ENCODE measurements at regions not wholly inside any gene's neighbourhood (a gene's known extent, or its start where the extent isn't known, plus 50 kb on each side); places are given as distances from the start of the nearest gene placed in this dataset.

DNA sequence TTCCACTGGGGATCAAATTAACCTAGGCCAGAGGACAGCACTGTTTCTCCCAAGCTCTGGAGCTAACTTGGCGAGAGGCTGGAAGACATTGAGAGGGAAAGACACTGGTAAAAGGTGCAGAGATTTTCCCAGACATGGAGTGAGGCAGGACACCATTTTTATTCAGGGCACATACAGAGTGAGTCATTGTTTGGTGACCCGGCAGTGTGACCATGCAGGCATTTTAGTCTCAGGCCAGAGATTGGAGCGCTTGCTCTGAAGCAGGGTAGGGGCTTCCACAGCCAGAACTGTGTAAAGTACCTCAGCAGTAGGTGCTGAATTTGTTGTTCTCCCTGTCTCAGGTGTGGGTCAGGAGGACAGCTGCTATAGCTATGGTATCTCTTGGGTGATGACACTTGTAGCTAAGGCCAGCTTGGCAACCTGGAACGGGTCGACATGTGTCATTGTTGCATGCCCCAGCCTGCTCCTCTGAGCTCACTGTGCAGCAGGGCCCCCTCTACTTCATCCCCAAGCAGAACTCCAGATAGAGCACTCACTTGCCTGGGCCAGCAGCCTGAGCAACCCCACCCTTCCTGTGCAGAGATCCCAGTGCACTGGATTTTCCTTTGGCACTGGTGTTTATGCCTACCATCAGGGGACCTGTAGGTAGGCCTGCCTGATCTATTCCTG lies 79.8 kb upstream of the ATP8A1 start:
- Mint-ChIP-seq H3K36me3 (ENCODE audit: low read depth) (no peaks in the 10 kb centered on the region), H3K9me3 (peaks cover 6% of the 10 kb centered on the region), H3K27me3 (peaks cover 6% of the 10 kb centered on the region), H3K4me1 (ENCODE audit: low read depth) (no peaks in the 10 kb centered on the region), H3K27ac (no peak overlapping the region), H3K4me3 (no peak overlapping the region)
- Histone ChIP-seq H3K4me1 (ENCODE audit: insufficient read depth, low read length) (no peaks in the 10 kb centered on the region), H3K27me3 (ENCODE audit: control insufficient read depth in 1 of 2, insufficient read depth in 2 of 2, low read length in 2 of 2) (no peaks in the 10 kb centered on the region), H3K4me3 (ENCODE audit: low read length) (no peak overlapping the region), H3K36me3 (ENCODE audit: insufficient read depth, low read length) (no peaks in the 10 kb centered on the region), H3K9me3 (ENCODE audit: control insufficient read depth in 1 of 2, insufficient read depth in 1 of 2, low read length in 2 of 2) (no peaks in the 10 kb centered on the region), H3K27ac (ENCODE audit: low read depth in 1 of 2, low read length in 2 of 2) (no peak overlapping the region)
- ATAC-seq (ENCODE audit: poor library complexity) (no peak), DNase-seq (no peak)
- intact Hi-C loops (cut with DNase I, micrococcal nuclease) = no loop called here
- TF ChIP-seq, protein P1, sequence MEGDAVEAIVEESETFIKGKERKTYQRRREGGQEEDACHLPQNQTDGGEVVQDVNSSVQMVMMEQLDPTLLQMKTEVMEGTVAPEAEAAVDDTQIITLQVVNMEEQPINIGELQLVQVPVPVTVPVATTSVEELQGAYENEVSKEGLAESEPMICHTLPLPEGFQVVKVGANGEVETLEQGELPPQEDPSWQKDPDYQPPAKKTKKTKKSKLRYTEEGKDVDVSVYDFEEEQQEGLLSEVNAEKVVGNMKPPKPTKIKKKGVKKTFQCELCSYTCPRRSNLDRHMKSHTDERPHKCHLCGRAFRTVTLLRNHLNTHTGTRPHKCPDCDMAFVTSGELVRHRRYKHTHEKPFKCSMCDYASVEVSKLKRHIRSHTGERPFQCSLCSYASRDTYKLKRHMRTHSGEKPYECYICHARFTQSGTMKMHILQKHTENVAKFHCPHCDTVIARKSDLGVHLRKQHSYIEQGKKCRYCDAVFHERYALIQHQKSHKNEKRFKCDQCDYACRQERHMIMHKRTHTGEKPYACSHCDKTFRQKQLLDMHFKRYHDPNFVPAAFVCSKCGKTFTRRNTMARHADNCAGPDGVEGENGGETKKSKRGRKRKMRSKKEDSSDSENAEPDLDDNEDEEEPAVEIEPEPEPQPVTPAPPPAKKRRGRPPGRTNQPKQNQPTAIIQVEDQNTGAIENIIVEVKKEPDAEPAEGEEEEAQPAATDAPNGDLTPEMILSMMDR (IDR thresholded peaks at IDR 0.05) = no peak
- CTCF ChIA-PET = no interaction called here
- POLR2A ChIA-PET = no interaction called here

DNA sequence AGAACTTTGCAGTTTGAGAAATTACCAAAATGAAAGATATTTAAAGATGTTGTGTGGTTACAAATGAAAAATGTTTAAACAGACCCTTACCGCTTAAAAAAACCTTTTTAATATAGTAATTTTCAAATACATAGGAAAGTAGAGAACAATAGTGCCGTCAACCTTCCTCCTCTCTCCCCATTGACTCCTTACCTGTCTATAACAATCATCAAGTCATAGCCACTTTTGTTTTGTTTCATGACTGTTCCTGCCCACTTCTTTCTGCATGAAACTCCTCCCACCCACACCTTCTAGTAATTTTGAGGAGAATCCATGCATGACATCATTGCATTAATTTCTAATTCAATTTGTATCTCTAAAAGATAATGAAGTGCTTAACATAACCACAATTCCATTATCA lies 76.5 kb upstream of the ATP8A1 start:
- Histone ChIP-seq H3K27ac (ENCODE audit: low read depth in 1 of 2, low read length in 2 of 2) (no peak overlapping the region), H3K4me3 (ENCODE audit: low read length) (no peak overlapping the region), H3K9me3 (ENCODE audit: control insufficient read depth in 1 of 2, insufficient read depth in 1 of 2, low read length in 2 of 2) (no peaks in the 10 kb centered on the region), H3K36me3 (ENCODE audit: insufficient read depth, low read length) (no peaks in the 10 kb centered on the region), H3K4me1 (ENCODE audit: insufficient read depth, low read length) (no peaks in the 10 kb centered on the region), H3K27me3 (ENCODE audit: control insufficient read depth in 1 of 2, insufficient read depth in 2 of 2, low read length in 2 of 2) (no peaks in the 10 kb centered on the region)
- Mint-ChIP-seq H3K36me3 (ENCODE audit: low read depth) (no peaks in the 10 kb centered on the region), H3K4me1 (ENCODE audit: low read depth) (no peaks in the 10 kb centered on the region), H3K4me3 (no peak overlapping the region), H3K27ac (no peak overlapping the region), H3K9me3 (peaks cover 4% of the 10 kb centered on the region), H3K27me3 (peaks cover 6% of the 10 kb centered on the region)
- TF ChIP-seq, protein P1 (IDR thresholded peaks at IDR 0.05) = no peak
- ChIA-PET POLR2A (no interaction called here), CTCF (no interaction called here)
- no peak for ATAC-seq (ENCODE audit: poor library complexity)
- no peak for DNase-seq
- intact Hi-C loops (cut with DNase I, micrococcal nuclease) = no loop called here

DNA sequence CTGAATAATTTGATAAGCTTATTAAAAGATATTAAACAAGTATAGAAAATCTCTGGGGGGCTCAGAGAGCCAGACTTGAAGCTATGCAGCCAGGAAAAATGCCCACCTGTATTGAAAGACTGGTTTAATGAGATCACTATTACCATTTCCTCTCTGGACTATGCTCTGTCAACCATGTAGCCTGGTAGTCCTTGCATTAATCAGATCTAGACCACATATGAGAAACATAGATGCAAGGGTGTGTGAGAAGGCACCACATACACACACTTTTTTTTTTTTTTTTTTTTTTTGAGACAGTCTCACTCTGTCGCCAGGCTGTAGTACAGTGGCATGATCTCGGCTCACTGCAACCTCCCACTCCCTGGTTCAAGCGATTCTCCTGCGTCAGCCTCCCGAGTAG lies 75.9 kb upstream of the ATP8A1 start:
- DNase-seq = no peak
- ATAC-seq (ENCODE audit: poor library complexity) = no peak
- Mint-ChIP-seq H3K4me1 (ENCODE audit: low read depth) (no peaks in the 10 kb centered on the region), H3K9me3 (peaks cover 4% of the 10 kb centered on the region), H3K4me3 (no peak overlapping the region), H3K27ac (no peak overlapping the region), H3K27me3 (peaks cover 6% of the 10 kb centered on the region), H3K36me3 (ENCODE audit: low read depth) (no peaks in the 10 kb centered on the region)
- Histone ChIP-seq H3K27me3 (ENCODE audit: control insufficient read depth in 1 of 2, insufficient read depth in 2 of 2, low read length in 2 of 2) (no peaks in the 10 kb centered on the region), H3K36me3 (ENCODE audit: insufficient read depth, low read length) (no peaks in the 10 kb centered on the region), H3K4me3 (ENCODE audit: low read length) (no peak overlapping the region), H3K9me3 (ENCODE audit: control insufficient read depth in 1 of 2, insufficient read depth in 1 of 2, low read length in 2 of 2) (no peaks in the 10 kb centered on the region), H3K4me1 (ENCODE audit: insufficient read depth, low read length) (no peaks in the 10 kb centered on the region), H3K27ac (ENCODE audit: low read depth in 1 of 2, low read length in 2 of 2) (no peak overlapping the region)
- CTCF ChIA-PET = no interaction called here
- TF ChIP-seq, protein P1 (IDR thresholded peaks at IDR 0.05) = no peak
- intact Hi-C loops (cut with DNase I, micrococcal nuclease) = no loop called here
- POLR2A ChIA-PET = no interaction called here

Data from CD4-positive, alpha-beta T cell (primary cell).